Prostate gland (tissue), 2 donors: ENCODE measurements at regions not wholly inside any gene's neighbourhood (a gene's known extent, or its start where the extent isn't known, plus 50 kb on each side); places are given as distances from the start of the nearest gene placed in this dataset.

Experiments used
- DNase-seq: peaks from one replicate; pipeline ENCODE4 v3.0.0-alpha.2; 2019; ENCODE audit warnings: low spot score
- H3K27ac ChIP-seq, 2 donors: fragments of 200-600 bp; sonication (generic); 2 replicates each; pipeline ENCODE4 v1.5.1; 2017 to 2019
- H3K27me3 ChIP-seq: fragments of 200-600 bp; sonication (generic); replicated peaks from 2 replicates; pipeline ENCODE4 v1.5.1; 2019; ENCODE audit not compliant: insufficient read depth
- H3K36me3 ChIP-seq, 2 donors: fragments of 200-600 bp; sonication (generic); 1 replicate in 1 of 2; 2 replicates in 1 of 2; pipeline versions ENCODE4 v1.5.1 to v1.8.1; 2017 to 2019
- H3K4me1 ChIP-seq: fragments of 200-600 bp; sonication (generic); replicated peaks from 2 replicates; pipeline ENCODE4 v1.5.1; 2019
- H3K4me3 ChIP-seq, 2 donors: fragments of 200-600 bp; sonication (generic); 2 replicates each; pipeline ENCODE4 v1.5.1; 2017 to 2019
- H3K9me3 ChIP-seq: fragments of 200-600 bp; sonication (generic); 2 replicates; pipeline ENCODE4 v1.5.1; 2017
- POLR2A ChIP-seq: fragments of 450-650 bp; IDR thresholded peaks from one replicate; pipeline ENCODE4 v1.6.1; 2016; ENCODE audit warnings: antibody characterized with exemption, mild to moderate bottlenecking
- POLR2AphosphoS5 ChIP-seq: sonication (generic); formaldehyde crosslinking; IDR thresholded peaks from one replicate; pipeline ENCODE4 v1.6.1; 2017; ENCODE audit warnings: antibody characterized with exemption
- WGBS: methylation state at CpG from one replicate; pipeline ENCODE4 v1.1.5; 2018; 5-methylcytosine and 5-hydroxymethylcytosine counted together
- intact Hi-C: fragments of 100-400 bp; cut with DNase I; formaldehyde crosslinking; loops from one replicate; pipeline ENCODE4 v1.14.2; 2022
- TF ChIP-seq, protein P1 (sequence below), 4 experiments: fragments of 200-600 bp in 2 of 4; fragments of 450-650 bp in 2 of 4; sonication (generic) in 2 of 4; IDR thresholded peaks; 1 replicate in 3 of 4; 2 replicates in 1 of 4; pipeline ENCODE4 v1.5.1; 2016 to 2019; ENCODE audit warnings: antibody characterized with exemption in 4 of 4, mild to moderate bottlenecking in 2 of 4, moderate library complexity in 2 of 4

DNA sequence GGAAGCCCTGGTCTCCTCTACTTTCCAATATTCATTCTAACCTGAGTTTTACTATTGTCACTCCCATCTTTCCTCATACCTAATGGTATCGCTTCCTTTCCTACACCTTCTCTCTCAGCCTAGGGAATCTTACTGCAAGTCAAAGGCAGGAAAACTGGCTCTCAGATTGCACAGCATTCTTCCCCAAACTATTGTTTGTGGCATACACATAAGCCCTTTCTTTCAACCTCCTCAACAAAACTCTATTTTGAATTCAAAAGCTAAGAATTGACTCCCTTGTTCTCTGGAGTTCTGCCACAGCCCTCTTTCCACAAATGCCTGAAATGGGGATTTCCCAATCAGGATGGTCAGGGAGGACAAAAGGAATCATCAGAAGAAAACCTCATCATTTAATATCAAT lies 181.5 kb downstream of the FAM76B start:
- no peak overlapping the region for H3K4me3 ChIP-seq
- TF ChIP-seq POLR2AphosphoS5 (no peak), POLR2A (no peak)
- TF ChIP-seq, protein P1, sequence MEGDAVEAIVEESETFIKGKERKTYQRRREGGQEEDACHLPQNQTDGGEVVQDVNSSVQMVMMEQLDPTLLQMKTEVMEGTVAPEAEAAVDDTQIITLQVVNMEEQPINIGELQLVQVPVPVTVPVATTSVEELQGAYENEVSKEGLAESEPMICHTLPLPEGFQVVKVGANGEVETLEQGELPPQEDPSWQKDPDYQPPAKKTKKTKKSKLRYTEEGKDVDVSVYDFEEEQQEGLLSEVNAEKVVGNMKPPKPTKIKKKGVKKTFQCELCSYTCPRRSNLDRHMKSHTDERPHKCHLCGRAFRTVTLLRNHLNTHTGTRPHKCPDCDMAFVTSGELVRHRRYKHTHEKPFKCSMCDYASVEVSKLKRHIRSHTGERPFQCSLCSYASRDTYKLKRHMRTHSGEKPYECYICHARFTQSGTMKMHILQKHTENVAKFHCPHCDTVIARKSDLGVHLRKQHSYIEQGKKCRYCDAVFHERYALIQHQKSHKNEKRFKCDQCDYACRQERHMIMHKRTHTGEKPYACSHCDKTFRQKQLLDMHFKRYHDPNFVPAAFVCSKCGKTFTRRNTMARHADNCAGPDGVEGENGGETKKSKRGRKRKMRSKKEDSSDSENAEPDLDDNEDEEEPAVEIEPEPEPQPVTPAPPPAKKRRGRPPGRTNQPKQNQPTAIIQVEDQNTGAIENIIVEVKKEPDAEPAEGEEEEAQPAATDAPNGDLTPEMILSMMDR (IDR thresholded peaks at IDR 0.05), result no peak
- WGBS, result 97% methylated on average over 1 of the region's 1 CpG
- no peaks in the 10 kb centered on the region for H3K4me1 ChIP-seq
- no peaks in the 10 kb centered on the region for H3K9me3 ChIP-seq
- no peak overlapping the region for H3K27ac ChIP-seq
- DNase-seq, result no peak
- intact Hi-C loops, result no loop called here
- H3K27me3 ChIP-seq, result no peaks in the 10 kb centered on the region
- no peaks in the 10 kb centered on the region for H3K36me3 ChIP-seq

DNA sequence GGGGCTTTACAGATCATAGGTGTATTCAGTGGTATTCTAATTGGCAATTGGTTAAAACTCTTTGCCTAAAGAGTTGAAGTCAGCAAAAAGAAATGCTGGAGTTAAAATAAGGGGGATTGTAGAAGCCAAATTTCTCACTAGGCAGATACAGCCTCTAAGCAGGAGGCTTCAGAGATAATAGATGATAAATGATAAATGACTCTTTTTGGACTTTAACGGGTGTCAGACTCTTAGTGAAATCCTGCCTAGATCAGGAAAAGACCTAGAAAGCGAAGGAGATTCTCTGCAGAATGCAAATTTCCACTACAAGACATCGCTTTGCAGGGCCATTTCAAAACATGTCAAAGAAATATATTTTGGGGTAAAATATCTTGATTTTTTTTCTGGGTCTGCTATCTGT lies 182.8 kb downstream of the FAM76B start:
- DNase-seq, result no peak
- intact Hi-C loops, result no loop called here
- TF ChIP-seq POLR2AphosphoS5 (no peak), POLR2A (no peak)
- TF ChIP-seq, protein P1 (IDR thresholded peaks at IDR 0.05), result no peak
- 85% methylated on average over 3 of the region's 3 CpGs for WGBS
- no peak overlapping the region for H3K4me3 ChIP-seq
- no peaks in the 10 kb centered on the region for H3K9me3 ChIP-seq
- no peaks in the 10 kb centered on the region for H3K27me3 ChIP-seq
- no peaks in the 10 kb centered on the region for H3K4me1 ChIP-seq
- H3K27ac ChIP-seq, result no peak overlapping the region
- no peaks in the 10 kb centered on the region for H3K36me3 ChIP-seq

DNA sequence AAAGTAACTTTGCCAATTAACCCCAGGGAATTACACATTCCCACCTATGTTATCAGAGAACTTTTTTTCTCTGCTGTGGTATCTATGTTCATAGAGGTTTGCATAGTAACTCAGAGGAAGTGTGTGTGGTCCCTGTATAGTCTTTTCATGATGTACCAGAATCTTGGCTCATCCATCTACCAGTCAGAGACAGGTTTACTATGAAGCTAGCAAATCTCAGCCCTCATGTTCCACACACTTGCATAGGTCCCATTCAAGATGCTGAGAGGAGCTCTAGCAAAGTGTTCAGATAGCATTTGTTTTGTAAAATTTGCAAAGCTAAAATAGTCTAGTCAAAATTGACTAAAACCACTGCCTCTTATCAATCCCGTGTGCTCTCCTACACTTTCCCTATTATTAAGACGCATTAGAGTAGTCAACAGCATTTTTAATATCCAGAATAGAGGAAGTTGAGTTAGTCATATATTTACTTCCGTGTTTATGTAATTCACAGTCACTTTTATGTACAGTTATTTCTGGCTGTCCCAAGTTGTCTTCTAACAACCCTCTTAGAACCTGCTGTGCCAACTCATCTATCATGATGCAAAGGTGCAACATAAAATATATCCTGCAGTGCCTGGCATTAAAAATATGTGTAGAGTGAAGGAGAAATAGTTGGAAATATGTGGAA lies 184.2 kb downstream of the FAM76B start:
- DNase-seq, result no peak
- Histone ChIP-seq H3K4me3 (no peak overlapping the region), H3K27me3 (no peaks in the 10 kb centered on the region), H3K9me3 (no peaks in the 10 kb centered on the region), H3K27ac (no peak overlapping the region), H3K4me1 (no peaks in the 10 kb centered on the region), H3K36me3 (no peaks in the 10 kb centered on the region)
- TF ChIP-seq, protein P1 (IDR thresholded peaks at IDR 0.05), result no peak
- TF ChIP-seq POLR2AphosphoS5, result no peak
- no peak for TF ChIP-seq POLR2A
- 82% methylated on average over 3 of the region's 3 CpGs for WGBS
- intact Hi-C loops, result no loop called here

DNA sequence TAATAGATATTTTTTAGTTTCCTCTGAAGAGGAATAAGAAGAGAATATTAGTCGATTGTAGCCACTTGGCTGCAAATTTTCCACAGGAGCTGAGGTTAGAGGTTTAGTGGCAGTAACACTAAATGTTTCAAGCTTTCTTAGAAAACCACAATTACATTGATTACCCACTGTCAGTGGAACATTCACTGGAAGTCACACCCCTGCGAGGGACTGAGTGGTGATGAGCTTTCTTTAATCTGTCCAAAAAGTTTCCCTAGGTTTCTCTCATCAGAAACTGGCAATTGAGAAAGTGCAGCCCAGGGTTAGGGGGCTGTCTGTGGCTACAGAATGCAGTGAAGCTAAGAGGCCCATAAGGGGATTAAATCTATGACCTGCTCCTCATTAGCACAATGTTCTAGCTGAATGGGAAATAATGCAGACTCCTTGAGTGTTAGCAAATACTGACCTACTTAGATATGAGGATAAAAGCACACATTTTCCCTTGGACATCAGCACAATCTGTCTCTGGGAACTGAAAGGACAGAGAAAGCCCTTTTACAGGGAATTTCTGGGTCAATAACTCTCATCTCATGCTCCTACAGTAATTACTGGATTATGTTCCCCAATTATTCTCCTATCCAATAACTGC lies 189.5 kb downstream of the FAM76B start:
- TF ChIP-seq, protein P1 (IDR thresholded peaks at IDR 0.05), result no peak
- TF ChIP-seq POLR2AphosphoS5 (no peak), POLR2A (no peak)
- 61% methylated on average over 2 of the region's 2 CpGs for WGBS
- DNase-seq, result no peak
- Histone ChIP-seq H3K27ac (no peak overlapping the region), H3K4me3 (no peak overlapping the region), H3K4me1 (no peaks in the 10 kb centered on the region), H3K27me3 (no peaks in the 10 kb centered on the region), H3K9me3 (no peaks in the 10 kb centered on the region), H3K36me3 (no peaks in the 10 kb centered on the region)
- intact Hi-C loops, result loop anchor here (10.0 kb wide), 1 partner anchor 45 kb away; no protein-coding TSS in a partner anchor
